OCI-LY7 (cell line): ENCODE measurements at regions not wholly inside any gene's neighbourhood (a gene's known extent, or its start where the extent isn't known, plus 50 kb on each side); places are given as distances from the start of the nearest gene placed in this dataset.

Experiments
- CTCF ChIP-seq: fragments of 200-600 bp; sonication (generic); conservative IDR thresholded peaks from 2 replicates; pipeline ENCODE4 v1.5.1; 2014; ENCODE audit warnings: mild to moderate bottlenecking, antibody characterized with exemption, low read length, moderate library complexity, mixed read lengths
- EZH2phosphoT487 ChIP-seq: fragments of 200-600 bp; sonication (generic); IDR thresholded peaks from 2 replicates; pipeline ENCODE4 v1.6.1; 2018; ENCODE audit warnings: low read depth, borderline replicate concordance, mild to moderate bottlenecking, mixed run types, antibody characterized with exemption, low read length, moderate library complexity, mixed read lengths

- TF ChIP-seq CTCF = no peak
- TF ChIP-seq EZH2phosphoT487 = no peak
Measured at GRCh38 chr6:137689377-137689776, 177.7 kb upstream of the TNFAIP3 start.
